Panc1 (cell line): ENCODE measurements at regions not wholly inside any gene's neighbourhood (a gene's known extent, or its start where the extent isn't known, plus 50 kb on each side); places are given as distances from the start of the nearest gene placed in this dataset.

Source experiments
- ATAC-seq: fragments of 200-7000 bp; cut with Tn5 transposase; 2 replicates; pipeline ENCODE4 v1.9.1; 2020; ENCODE audit warnings: mild to moderate bottlenecking, moderate library complexity
- BruUV-seq: library from RNA; stranded (reverse); fragments of 400-500 nt; replicated peaks from 2 replicates; lab custom pipeline; 2021; lab: Mats Ljungman, UMichigan
- CTCF ChIA-PET: fragments of 300-600 bp; sonication (Branson Sonifier 250); formaldehyde crosslinking; loops from one replicate; lab custom pipeline; 2022; ENCODE audit warnings: antibody characterized with exemption; lab: Charles Lee
- POLR2A ChIA-PET: fragments of 300-600 bp; sonication (Branson Sonifier 250); formaldehyde crosslinking; loops from one replicate; lab custom pipeline; 2022; ENCODE audit warnings: antibody characterized with exemption; lab: Charles Lee
- DNase-seq: peaks from one replicate; pipeline ENCODE4 v3.0.0-alpha.2; 2010; ENCODE audit warnings: low read depth, low spot score
- H3K27ac ChIP-seq: 2 replicates; pipeline ENCODE4 v1.5.1; 2011; ENCODE audit warnings: mild to moderate bottlenecking, low read length, inconsistent platforms
- H3K27me3 ChIP-seq: fragments of 200-500 bp; sonication (Bioruptor generic); 2 replicates; pipeline ENCODE4 v1.6.0; 2014; ENCODE audit warnings: low read length, inconsistent platforms; ENCODE audit not compliant: control insufficient read depth, insufficient read depth
- H3K36me3 ChIP-seq: fragments of 200-500 bp; sonication (Bioruptor generic); 2 replicates; pipeline ENCODE4 v1.5.1; 2014; ENCODE audit warnings: inconsistent platforms, mild to moderate bottlenecking, low read length, moderate library complexity; ENCODE audit not compliant: control insufficient read depth, insufficient read depth
- H3K4me1 ChIP-seq: 2 replicates; pipeline ENCODE4 v1.5.1; 2011; ENCODE audit warnings: inconsistent platforms, mild to moderate bottlenecking, low read length, moderate library complexity; ENCODE audit not compliant: control insufficient read depth, insufficient read depth
- H3K4me3 ChIP-seq, 2 experiments: 2 replicates each; pipeline ENCODE4 v1.5.1; 2011 to 2012; ENCODE audit warnings: low read depth in 2 of 2, low read length in 2 of 2, mild to moderate bottlenecking in 2 of 2, inconsistent platforms in 1 of 2, moderate library complexity in 1 of 2
- H3K9me3 ChIP-seq: fragments of 200-500 bp; sonication (Bioruptor generic); 2 replicates; pipeline ENCODE4 v1.5.1; 2014; ENCODE audit warnings: low read depth, mild to moderate bottlenecking, inconsistent platforms, low read length, moderate library complexity; ENCODE audit not compliant: control insufficient read depth, insufficient read depth
- CTCF ChIP-seq: fragments of 450-650 bp; IDR thresholded peaks from 2 replicates; pipeline ENCODE4 v1.5.1; 2017; ENCODE audit warnings: mild to moderate bottlenecking
- POLR2AphosphoS5 ChIP-seq: IDR thresholded peaks from 2 replicates; pipeline ENCODE4 v1.6.1; 2012; ENCODE audit warnings: mild to moderate bottlenecking, low read depth, low read length, moderate library complexity
- REST ChIP-seq, 2 experiments: IDR thresholded peaks; 2 replicates each; pipeline ENCODE4 v1.6.1; 2011 to 2012; ENCODE audit warnings: low read depth in 2 of 2, control low read depth in 1 of 2, low read length in 1 of 2, mild to moderate bottlenecking in 1 of 2, moderate library complexity in 1 of 2; ENCODE audit not compliant: insufficient read depth in 1 of 2
- SIN3A ChIP-seq: IDR thresholded peaks from 2 replicates; pipeline ENCODE4 v1.6.1; 2012; ENCODE audit warnings: low read depth, mild to moderate bottlenecking, low read length, moderate library complexity, borderline replicate concordance; ENCODE audit not compliant: insufficient read depth
- TCF7L2 ChIP-seq: IDR thresholded peaks from 2 replicates; pipeline ENCODE4 v1.6.1; 2011; ENCODE audit warnings: mild to moderate bottlenecking, low read depth, low read length, inconsistent platforms
- in situ Hi-C: cut with HindIII; loops from 2 replicates; pipeline ENCODE4 v1.10.0; 2016; ENCODE audit warnings: low sequenced_read_pairs, low pct_unique_long_range_greater_than_20kb
- intact Hi-C: fragments of 100-400 bp; cut with micrococcal nuclease; formaldehyde crosslinking; loops from one replicate; pipeline ENCODE4 v1.10.0; 2022; ENCODE audit not compliant: unreplicated experiment

GRCh38 chr3:23079976-23080375 lies 123.2 kb upstream of the UBE2E2 start:
- Histone ChIP-seq H3K9me3 (no peaks in the 10 kb centered on the region), H3K4me1 (no peaks in the 10 kb centered on the region), H3K36me3 (no peaks in the 10 kb centered on the region), H3K27ac (no peak overlapping the region), H3K27me3 (no peaks in the 10 kb centered on the region), H3K4me3 (no peak overlapping the region)
- ChIA-PET POLR2A (no interaction called here), CTCF (no interaction called here)
- TF ChIP-seq REST (IDR thresholded peaks at IDR 0.05; ENCODE audit: insufficient read depth in 1 of 2, low read depth in 2 of 2, low read length in 1 of 2) (no peak), POLR2AphosphoS5 (no peak), SIN3A (no peak), CTCF (no peak), TCF7L2 (no peak)
- BruUV-seq: no TSS peak
- intact Hi-C loops (no loop called here), in situ Hi-C loops (no loop called here)
- DNase-seq (no peak), ATAC-seq (no peak)

GRCh38 chr3:23083701-23084100 lies 119.4 kb upstream of the UBE2E2 start:
- POLR2A ChIA-PET: no interaction called here
- CTCF ChIA-PET: no interaction called here
- TF ChIP-seq POLR2AphosphoS5: no peak
- no peak for TF ChIP-seq SIN3A
- no peak for TF ChIP-seq TCF7L2
- TF ChIP-seq CTCF: no peak
- TF ChIP-seq REST (IDR thresholded peaks at IDR 0.05; ENCODE audit: insufficient read depth in 1 of 2, low read depth in 2 of 2, low read length in 1 of 2): no peak
- no peaks in the 10 kb centered on the region for H3K9me3 ChIP-seq
- no peak overlapping the region for H3K27ac ChIP-seq
- no peaks in the 10 kb centered on the region for H3K36me3 ChIP-seq
- no peak overlapping the region for H3K4me3 ChIP-seq
- ATAC-seq (no peak), DNase-seq (no peak)
- no peaks in the 10 kb centered on the region for H3K27me3 ChIP-seq
- in situ Hi-C loops (no loop called here), intact Hi-C loops (no loop called here)
- BruUV-seq: no TSS peak
- H3K4me1 ChIP-seq: no peaks in the 10 kb centered on the region
